H9 (cell line): ENCODE measurements at regions not wholly inside any gene's neighbourhood (a gene's known extent, or its start where the extent isn't known, plus 50 kb on each side); places are given as distances from the start of the nearest gene placed in this dataset.

Experiments used
- DNase-seq: peaks from one replicate; pipeline ENCODE4 v3.0.0-alpha.2; 2017
- H2AFZ ChIP-seq: one replicate; pipeline ENCODE4 v1.6.1; 2013; ENCODE audit warnings: mild to moderate bottlenecking, low read length, control low read depth, moderate library complexity
- H2AK5ac ChIP-seq: 2 replicates; pipeline ENCODE4 v1.6.1; 2013; ENCODE audit warnings: low read length, control low read depth, mixed read lengths; ENCODE audit not compliant: insufficient read length
- H2BK120ac ChIP-seq: one replicate; pipeline ENCODE4 v1.6.1; 2013; ENCODE audit warnings: low read depth, mild to moderate bottlenecking, low read length, control low read depth, inconsistent platforms; ENCODE audit not compliant: poor library complexity, severe bottlenecking
- H2BK12ac ChIP-seq: 2 replicates; pipeline ENCODE4 v1.6.1; 2013; ENCODE audit warnings: low read length, control low read depth, mixed read lengths, low read depth; ENCODE audit not compliant: insufficient read length
- H2BK15ac ChIP-seq: 2 replicates; pipeline ENCODE4 v1.6.1; 2013; ENCODE audit warnings: low read depth, low read length, control low read depth
- H2BK20ac ChIP-seq: one replicate; pipeline ENCODE4 v1.6.1; 2013; ENCODE audit warnings: low read depth, mild to moderate bottlenecking, low read length, control low read depth, inconsistent platforms; ENCODE audit not compliant: poor library complexity, severe bottlenecking
- H2BK5ac ChIP-seq: 2 replicates; pipeline ENCODE4 v1.6.1; 2013; ENCODE audit warnings: low read length, control low read depth, mixed read lengths; ENCODE audit not compliant: insufficient read length
- H3K14ac ChIP-seq: 2 replicates; pipeline ENCODE4 v1.6.1; 2013; ENCODE audit warnings: low read length, control low read depth; ENCODE audit not compliant: insufficient read depth
- H3K18ac ChIP-seq: 2 replicates; pipeline ENCODE4 v1.6.1; 2013; ENCODE audit warnings: low read depth, mild to moderate bottlenecking, mixed read lengths, low read length, control low read depth; ENCODE audit not compliant: insufficient read length
- H3K23ac ChIP-seq: 2 replicates; pipeline ENCODE4 v1.6.1; 2013; ENCODE audit warnings: low read length, control low read depth, mixed read lengths, low read depth; ENCODE audit not compliant: insufficient read length
- H3K23me2 ChIP-seq: 2 replicates; pipeline ENCODE4 v1.6.1; 2013; ENCODE audit warnings: low read depth, mild to moderate bottlenecking, mixed read lengths, low read length, control low read depth; ENCODE audit not compliant: insufficient read length, poor library complexity, severe bottlenecking
- H3K27ac ChIP-seq: 2 replicates; pipeline ENCODE4 v1.5.1; 2013; ENCODE audit warnings: low read length, control low read depth, mixed read lengths, low read depth; ENCODE audit not compliant: insufficient read length
- H3K27me3 ChIP-seq: 2 replicates; pipeline ENCODE4 v1.6.1; 2013; ENCODE audit warnings: low read length, control low read depth, inconsistent platforms; ENCODE audit not compliant: insufficient read depth
- H3K4ac ChIP-seq: 2 replicates; pipeline ENCODE4 v1.6.1; 2013; ENCODE audit warnings: low read depth, mild to moderate bottlenecking, control low read depth, inconsistent platforms, low read length, moderate library complexity
- H3K4me1 ChIP-seq: 2 replicates; pipeline ENCODE4 v1.6.1; 2013; ENCODE audit warnings: low read length, control low read depth, inconsistent platforms; ENCODE audit not compliant: insufficient read depth
- H3K4me2 ChIP-seq: 2 replicates; pipeline ENCODE4 v1.6.1; 2013; ENCODE audit warnings: low read length, control low read depth, mixed read lengths; ENCODE audit not compliant: insufficient read length, insufficient read depth
- H3K56ac ChIP-seq: 2 replicates; pipeline ENCODE4 v1.6.1; 2013; ENCODE audit warnings: low read depth, mild to moderate bottlenecking, mixed read lengths, low read length, control low read depth; ENCODE audit not compliant: insufficient read length
- H3K79me1 ChIP-seq: 2 replicates; pipeline ENCODE4 v1.6.1; 2013; ENCODE audit warnings: low read depth, mild to moderate bottlenecking, moderate library complexity, low read length, control low read depth, inconsistent platforms; ENCODE audit not compliant: insufficient read depth, poor library complexity, severe bottlenecking
- H3K79me2 ChIP-seq: 2 replicates; pipeline ENCODE4 v1.6.1; 2013; ENCODE audit warnings: low read length, control low read depth, inconsistent platforms; ENCODE audit not compliant: insufficient read depth
- H3K9ac ChIP-seq: 2 replicates; pipeline ENCODE4 v1.6.1; 2013; ENCODE audit warnings: low read length, control low read depth, mixed read lengths; ENCODE audit not compliant: insufficient read length; ENCODE audit errors: extremely low read depth
- H3K9me3 ChIP-seq: one replicate; pipeline ENCODE4 v1.6.1; 2013; ENCODE audit warnings: low read depth, low read length, inconsistent platforms; ENCODE audit not compliant: control insufficient read depth
- H3T11ph ChIP-seq: one replicate; pipeline ENCODE4 v1.6.1; 2013; ENCODE audit warnings: mild to moderate bottlenecking, low read length, control low read depth, inconsistent platforms
- H4K20me1 ChIP-seq: one replicate; pipeline ENCODE4 v1.6.1; 2013; ENCODE audit not compliant: control insufficient read depth, insufficient read length, insufficient read depth
- H4K5ac ChIP-seq: 2 replicates; pipeline ENCODE4 v1.6.1; 2013; ENCODE audit warnings: low read depth, mild to moderate bottlenecking, mixed read lengths, low read length, control low read depth; ENCODE audit not compliant: insufficient read length
- H4K8ac ChIP-seq: replicated peaks from 2 replicates; pipeline ENCODE4 v1.6.1; 2013; ENCODE audit warnings: low read length, control low read depth, mixed read lengths, low read depth; ENCODE audit not compliant: insufficient read length
- H4K91ac ChIP-seq: 2 replicates; pipeline ENCODE4 v1.6.1; 2013; ENCODE audit warnings: low read depth, mild to moderate bottlenecking, moderate library complexity, mixed read lengths, low read length, control low read depth; ENCODE audit not compliant: insufficient read length
- H3K27ac Mint-ChIP-seq, 3 experiments: 2 replicates in 2 of 3; 3 replicates in 1 of 3; pipeline ENCODE4 v1.8.0; 2020 to 2021; ENCODE audit warnings: mixed read lengths in 3 of 3, mild to moderate bottlenecking in 1 of 3, moderate library complexity in 1 of 3
- H3K27me3 Mint-ChIP-seq: 2 replicates; pipeline ENCODE4 v1.8.0; 2021; ENCODE audit warnings: low read depth, mild to moderate bottlenecking, moderate library complexity, mixed read lengths
- H3K36me3 Mint-ChIP-seq, 3 experiments: 2 replicates in 2 of 3; 3 replicates in 1 of 3; pipeline ENCODE4 v1.8.0; 2020 to 2021; ENCODE audit warnings: low read depth in 3 of 3, mixed read lengths in 3 of 3; ENCODE audit not compliant: insufficient read depth in 1 of 3
- H3K4me1 Mint-ChIP-seq, 2 experiments: 2 replicates each; pipeline ENCODE4 v1.8.0; 2020; ENCODE audit warnings: mixed read lengths in 2 of 2
- H3K4me3 Mint-ChIP-seq, 2 experiments: 2 replicates in 1 of 2; 3 replicates in 1 of 2; pipeline ENCODE4 v1.8.0; 2020 to 2021; ENCODE audit warnings: mild to moderate bottlenecking in 2 of 2, mixed read lengths in 2 of 2, moderate library complexity in 1 of 2
- H3K9me3 Mint-ChIP-seq, 2 experiments: 2 replicates in 1 of 2; 3 replicates in 1 of 2; pipeline ENCODE4 v1.8.0; 2020; ENCODE audit warnings: mild to moderate bottlenecking in 2 of 2, mixed read lengths in 2 of 2, moderate library complexity in 1 of 2
- CTCF ChIP-seq: fragments of 200-600 bp; sonication (generic); conservative IDR thresholded peaks from 3 replicates; pipeline ENCODE4 v1.8.0; 2021; ENCODE audit warnings: antibody characterized with exemption, mild to moderate bottlenecking
- WGBS: extraction: QIAGEN DNeasy Blood & Tissue Kit; methylation state at CpG from one replicate; pipeline ENCODE4 v1.1.7; 2013; ENCODE audit warnings: missing lambda C conversion rate, low lambda C conversion rate, mixed read lengths; ENCODE audit not compliant: insufficient read length; ENCODE audit errors: extremely low coverage; 5-methylcytosine and 5-hydroxymethylcytosine counted together

- Mint-ChIP-seq H3K4me1 (peaks cover 41 to 44% of the 10 kb centered on the region in 2 experiments), H3K27me3 (no peaks in the 10 kb centered on the region), H3K36me3 (no peaks in the 10 kb centered on the region), H3K4me3 (no peak overlapping the region), H3K27ac (no peak overlapping the region), H3K9me3 (no peaks in the 10 kb centered on the region)
- Histone ChIP-seq H2BK120ac (no peak overlapping the region), H3K27ac (no peak overlapping the region), H3K18ac (no peak overlapping the region), H2BK5ac (no peak overlapping the region), H3K23ac (no peak overlapping the region), H3K9ac (no peak overlapping the region), H4K5ac (no peak overlapping the region), H3T11ph (no peak overlapping the region), H3K27me3 (no peaks in the 10 kb centered on the region), H3K79me2 (no peaks in the 10 kb centered on the region), H3K4me2 (no peak overlapping the region), H2AK5ac (no peak overlapping the region), H2BK12ac (no peak overlapping the region), H3K14ac (no peak overlapping the region), H3K9me3 (no peaks in the 10 kb centered on the region), H3K56ac (no peak overlapping the region), H3K23me2 (no peaks in the 10 kb centered on the region), H3K79me1 (no peaks in the 10 kb centered on the region), H4K8ac (no peak overlapping the region), H2BK20ac (no peak overlapping the region), H4K20me1 (no peaks in the 10 kb centered on the region), H3K4ac (no peak overlapping the region), H4K91ac (no peak overlapping the region), H2AFZ (no peak overlapping the region), H3K4me1 (peaks cover 20% of the 10 kb centered on the region), H2BK15ac (no peak overlapping the region)
- TF ChIP-seq CTCF, result no peak
- WGBS, result no CpG with 5 or more reads among the region's 4 CpGs
- DNase-seq, result no peak
These were observed 66.6 kb upstream of the STEAP1B start for GRCh38 chr7:22566592-22566991.
